GM21447 (cell line): ENCODE measurements at regions not wholly inside any gene's neighbourhood (a gene's known extent, or its start where the extent isn't known, plus 50 kb on each side); places are given as distances from the start of the nearest gene placed in this dataset.
"Not testable (repeated sequence)": the region's sequence is repeated elsewhere in the genome, so short reads cannot be mapped to it uniquely, and the experiment has no call there.

Source experiments
- ATAC-seq: cut with Tn5 transposase; IDR thresholded peaks from one replicate; pipeline ENCODE4 v1.9.1; 2021; ENCODE audit not compliant: unreplicated experiment

DNA sequence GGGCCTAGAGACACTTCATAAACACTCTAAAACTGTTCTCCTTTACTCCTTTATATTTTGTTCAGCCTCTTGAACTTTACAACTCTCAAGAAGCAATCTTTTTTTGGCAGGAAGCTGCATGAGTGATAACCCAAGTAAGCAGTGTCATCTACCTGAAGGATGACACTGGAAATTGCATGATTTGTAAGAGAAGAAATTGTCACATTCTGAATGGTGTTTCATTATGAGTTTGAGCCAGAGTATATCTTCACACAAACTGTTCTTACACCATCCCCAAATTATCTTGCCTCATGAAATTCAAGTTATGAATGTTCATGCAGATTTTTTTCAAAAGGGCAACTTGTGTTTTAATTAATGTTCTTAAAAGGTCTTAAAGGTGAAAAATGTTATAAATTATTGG is 799.3 kb downstream of the TBC1D32 start:
- ATAC-seq, result no peak

DNA sequence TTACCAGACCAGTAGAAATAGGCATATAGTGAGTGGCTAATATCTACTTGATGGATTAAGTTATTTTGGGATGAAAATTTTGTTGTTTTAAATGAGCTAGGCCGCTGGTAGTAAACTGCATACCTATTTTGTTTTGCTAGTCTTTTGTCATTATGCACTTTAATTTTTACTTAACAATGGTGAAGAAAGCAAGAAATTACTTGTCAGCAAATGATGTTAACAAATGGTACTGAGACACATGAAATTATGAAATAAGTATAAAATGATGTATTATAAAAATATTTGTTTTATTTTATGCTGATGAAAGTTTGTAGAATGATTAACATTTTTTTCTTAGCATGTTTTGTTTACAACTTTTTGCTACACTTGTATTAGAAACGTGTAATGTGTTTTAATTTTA is 807.7 kb downstream of the TBC1D32 start:
- no peak for ATAC-seq

DNA sequence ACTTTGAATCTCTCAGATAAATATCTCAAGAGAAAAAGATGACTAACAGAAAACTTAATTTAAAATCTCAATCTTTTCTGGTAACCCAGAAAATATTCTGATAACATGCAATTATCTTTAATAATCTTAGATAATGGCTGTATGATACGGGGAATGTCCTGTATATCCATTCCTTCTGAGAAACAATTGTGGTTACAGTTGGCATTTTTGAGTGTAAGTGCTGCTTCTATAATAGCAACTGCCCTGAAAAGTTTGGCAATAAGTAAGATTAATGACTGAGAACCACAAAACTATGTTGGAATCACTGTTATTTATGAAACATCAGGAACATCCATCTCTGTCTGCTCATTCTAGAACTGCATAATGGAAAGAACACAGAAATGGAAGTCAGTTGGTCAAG is 819.7 kb downstream of the TBC1D32 start:
- ATAC-seq, result no peak

DNA sequence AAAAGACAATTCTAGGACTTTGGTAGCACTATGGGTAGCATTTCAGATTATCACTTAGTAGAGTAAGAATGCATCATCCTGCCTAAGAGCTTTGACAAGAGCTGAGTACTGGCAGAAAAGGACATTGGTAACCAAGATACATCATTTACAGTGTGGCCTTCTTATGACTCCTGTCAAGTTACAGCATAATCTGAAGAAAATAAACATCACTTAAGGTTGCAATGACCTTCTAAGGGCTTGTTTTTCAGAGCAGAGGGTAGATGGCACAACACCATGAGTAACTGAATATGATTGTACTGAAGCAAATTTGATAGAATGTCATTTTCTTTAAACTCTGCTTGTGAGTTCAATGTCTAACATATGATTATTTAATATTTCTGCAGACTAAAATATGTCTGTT is 822.6 kb downstream of the TBC1D32 start:
- no peak for ATAC-seq

DNA sequence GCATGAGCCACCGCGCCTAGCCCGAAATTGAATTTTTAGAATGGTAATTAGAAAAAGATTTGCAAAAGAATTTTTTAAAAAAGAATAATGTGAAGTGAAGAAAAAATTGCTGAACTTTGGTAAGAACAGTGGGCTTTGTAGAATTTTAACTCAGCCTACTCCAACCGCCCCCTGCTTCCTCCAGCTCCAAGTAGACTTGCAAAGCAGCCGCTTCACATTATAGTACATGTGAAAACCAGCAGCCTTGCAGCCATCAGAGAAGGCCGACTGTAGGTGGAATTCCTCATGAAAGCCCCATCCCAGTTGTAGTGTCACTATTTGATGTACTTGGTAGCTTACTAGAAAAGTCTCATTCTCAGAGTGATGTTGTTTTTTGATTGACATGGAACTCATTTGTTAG is 835.6 kb downstream of the TBC1D32 start:
- ATAC-seq, result no peak

DNA sequence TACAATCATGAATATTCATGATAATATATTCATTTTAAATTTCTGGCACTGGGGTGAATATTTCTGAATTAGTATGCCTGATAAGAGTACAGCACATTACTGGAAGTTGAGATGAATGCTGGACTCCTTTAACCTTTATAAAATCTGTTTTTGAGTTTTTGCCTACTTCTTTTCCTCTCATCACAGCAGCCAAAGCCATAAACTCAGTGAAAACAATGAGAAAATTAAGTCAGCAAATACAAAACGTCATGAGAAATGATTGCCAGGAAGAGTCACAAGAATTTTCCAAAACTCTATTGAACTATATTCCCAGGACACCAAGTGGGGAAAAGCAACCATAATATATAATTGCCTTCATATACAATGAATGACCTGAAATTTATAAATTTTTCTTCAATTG is 837.6 kb downstream of the TBC1D32 start:
- no peak for ATAC-seq

DNA sequence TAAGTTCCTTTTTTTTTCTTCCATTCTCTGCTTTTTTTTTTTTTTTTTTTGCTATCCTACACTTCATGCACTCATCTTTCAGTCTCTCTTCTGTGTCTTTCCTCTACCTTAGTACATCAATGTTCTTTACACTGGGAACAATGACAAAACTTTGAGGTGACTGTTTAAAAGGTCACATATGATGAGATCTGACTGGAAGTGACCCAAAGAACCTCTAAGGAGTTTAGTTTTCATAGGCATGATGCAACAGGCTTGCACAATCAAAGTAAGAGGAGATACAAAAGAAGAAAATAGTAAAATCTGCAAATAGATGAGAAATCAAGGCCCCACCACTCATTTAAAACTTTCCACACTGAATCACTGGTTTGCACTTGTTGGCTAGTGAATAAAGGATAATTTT is 840.8 kb downstream of the TBC1D32 start:
- no peak for ATAC-seq

DNA sequence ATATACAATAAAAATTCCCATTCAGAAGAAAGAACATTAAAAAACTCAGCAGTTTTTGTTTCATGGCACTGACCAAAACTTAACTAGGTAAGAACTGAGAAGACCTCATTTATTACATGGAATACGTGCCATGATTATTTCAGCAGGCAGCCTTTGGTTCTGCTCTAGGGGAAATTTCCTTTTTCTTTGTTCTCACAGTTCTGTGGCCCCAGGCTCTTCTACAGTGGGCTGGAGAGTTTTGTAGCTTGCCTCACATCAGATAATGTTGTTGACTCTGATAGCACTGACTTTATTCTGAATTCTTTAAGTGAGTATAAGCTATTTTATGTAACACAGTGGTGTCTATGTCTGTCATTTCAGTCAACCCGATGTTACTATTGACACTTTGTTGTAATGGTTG is 844.3 kb downstream of the TBC1D32 start:
- ATAC-seq, result no peak

DNA sequence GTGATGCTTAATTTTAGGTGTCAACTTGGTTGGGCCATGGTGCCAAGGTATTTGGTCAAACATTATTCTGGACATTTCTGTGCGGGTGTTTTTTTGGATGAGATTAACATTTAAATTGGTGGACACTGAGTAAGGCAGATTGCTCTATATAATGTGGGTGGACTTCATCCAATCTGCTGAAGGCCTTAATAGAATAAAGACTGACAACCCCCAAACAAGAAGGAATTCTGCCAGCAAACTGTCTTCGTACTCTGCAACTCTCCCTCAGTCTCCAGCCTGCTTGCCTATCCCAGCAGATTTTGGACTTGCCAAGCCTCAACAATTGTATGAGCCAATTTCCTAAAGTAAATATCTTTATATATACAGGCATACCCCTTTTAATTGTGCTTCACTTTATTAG is 850.1 kb downstream of the TBC1D32 start:
- no peak for ATAC-seq

DNA sequence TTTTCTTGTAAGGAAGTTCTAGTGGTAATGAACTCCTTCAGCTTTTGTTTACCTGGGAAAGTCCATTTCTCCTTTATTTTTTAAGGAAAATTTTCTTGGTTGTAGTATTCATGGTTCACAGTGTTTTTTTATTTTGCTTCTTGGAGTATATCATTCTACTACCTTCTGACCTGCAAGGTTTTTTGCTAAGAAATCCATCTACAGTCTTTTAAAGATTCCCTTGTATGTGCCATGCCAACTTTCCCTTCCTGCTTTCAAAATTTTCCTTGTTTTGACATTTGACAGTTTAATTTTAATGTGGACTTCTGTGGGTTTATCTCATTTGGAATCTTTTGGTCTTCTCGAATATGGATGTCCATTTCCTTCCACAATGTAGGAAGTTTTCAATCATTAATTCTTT is 855.6 kb downstream of the TBC1D32 start:
- ATAC-seq, result no peak

DNA sequence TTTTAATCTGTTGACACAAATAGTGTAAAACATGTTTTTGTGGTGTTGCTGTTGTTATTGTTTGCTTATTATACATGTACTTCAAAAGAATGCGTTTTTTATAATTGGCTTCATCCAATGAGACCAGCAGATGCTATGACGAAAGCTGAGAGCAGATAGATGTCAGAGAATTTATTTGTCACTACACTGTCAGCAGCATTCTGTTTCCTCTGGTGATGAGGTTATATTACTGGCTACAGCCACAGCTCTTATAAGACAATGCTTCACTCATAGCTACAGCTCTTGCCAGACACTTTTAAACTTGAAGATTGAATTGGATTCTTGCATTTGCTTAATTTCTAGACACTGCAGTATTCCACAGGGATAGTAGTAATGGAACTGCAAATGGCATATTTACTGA is 860.5 kb downstream of the TBC1D32 start:
- ATAC-seq, result no peak

DNA sequence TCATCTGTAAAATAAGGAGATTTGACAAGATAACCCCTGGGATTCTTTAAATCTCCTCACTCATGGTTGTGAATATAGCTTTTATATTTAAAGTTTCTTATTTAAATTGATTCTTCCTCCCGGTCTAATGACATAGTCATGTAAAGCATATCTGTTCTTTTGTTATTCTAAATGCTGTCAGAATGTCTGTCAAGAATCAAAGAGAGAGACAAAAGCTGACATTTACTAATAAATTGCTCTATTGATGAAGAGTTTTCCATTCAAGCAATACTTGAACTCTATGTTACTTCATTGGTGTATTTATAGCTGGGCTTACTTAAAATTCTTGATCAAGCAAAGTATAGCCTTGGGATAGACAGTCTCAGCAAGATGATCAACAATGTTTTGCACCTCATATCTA is 865.8 kb downstream of the TBC1D32 start:
- no peak for ATAC-seq

DNA sequence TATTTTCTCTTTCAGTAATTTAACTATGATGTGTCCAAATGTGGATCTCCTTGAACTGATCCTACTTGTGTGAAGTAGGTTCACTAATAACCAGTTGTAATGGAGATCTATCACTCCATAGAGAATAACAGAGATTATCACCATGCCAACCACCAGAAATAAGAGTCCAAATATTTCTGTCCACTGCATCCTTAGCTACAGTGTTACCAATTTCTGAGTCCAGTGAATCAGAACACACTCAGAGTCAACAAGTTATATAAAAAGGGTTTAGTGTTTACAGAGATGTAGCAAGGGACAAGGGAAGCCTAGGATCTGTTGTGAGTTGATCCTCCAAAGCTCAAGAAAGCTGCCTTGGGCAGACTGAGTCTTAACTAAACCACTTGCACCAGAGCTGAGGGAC is 882.8 kb downstream of the TBC1D32 start:
- ATAC-seq, result no peak

DNA sequence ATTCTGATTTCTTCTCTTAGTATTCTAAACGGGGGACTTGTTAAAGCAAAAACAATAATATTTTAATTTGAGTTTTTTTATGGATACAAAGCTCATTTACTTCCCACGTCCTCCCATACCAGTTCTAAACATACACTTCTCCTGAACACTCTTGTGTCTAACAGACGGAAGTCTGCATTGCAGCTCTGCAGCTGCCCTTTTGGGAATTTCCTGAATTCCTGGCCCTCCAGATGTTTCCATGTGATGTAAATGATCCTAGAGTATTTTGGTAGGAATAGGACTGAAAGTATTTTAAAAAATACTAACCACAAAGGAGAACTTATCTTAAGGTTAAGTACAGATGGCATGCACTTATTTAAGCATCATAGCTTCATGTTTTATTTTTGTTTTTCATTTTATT is 886.7 kb downstream of the TBC1D32 start:
- no peak for ATAC-seq

DNA sequence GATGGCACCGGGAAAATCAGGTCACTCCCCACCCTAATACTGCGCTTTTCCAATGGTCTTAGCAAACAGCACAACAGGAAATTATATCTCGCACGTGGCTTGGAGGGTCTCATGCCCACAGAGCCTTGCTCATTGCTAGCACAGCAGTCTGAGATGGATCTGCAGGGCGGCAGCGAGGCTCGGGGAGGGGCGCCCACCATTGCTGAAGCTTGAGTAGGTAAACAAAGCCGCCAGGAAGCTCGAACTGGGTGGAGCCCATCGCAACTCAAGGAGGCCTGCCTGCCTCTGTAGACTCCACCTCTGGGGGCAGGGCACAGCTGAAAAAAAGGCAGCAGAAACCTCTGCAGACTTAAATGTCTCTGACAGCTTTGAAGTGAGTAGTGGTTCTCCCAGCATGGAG is 901.4 kb downstream of the TBC1D32 start:
- ATAC-seq, result not testable (repeated sequence)

DNA sequence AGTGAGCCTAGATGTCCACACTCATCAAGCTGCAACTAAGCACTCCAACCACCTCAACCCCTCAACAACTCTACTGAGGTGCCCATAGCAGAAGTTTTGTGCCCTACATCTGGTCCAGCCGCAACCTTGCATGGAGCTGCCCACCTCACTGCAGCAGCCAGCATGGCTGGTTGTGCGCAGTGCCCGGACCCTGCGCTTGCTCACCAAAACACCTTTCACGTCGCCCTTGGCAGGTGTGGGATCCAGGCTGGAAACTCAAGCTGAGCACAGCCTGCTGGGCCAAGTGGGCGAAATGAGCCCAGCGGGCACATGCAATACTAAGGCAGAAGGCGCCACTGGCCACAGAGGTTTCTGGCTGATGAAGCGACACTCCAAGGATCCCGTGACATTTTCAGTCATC is 902.4 kb downstream of the TBC1D32 start:
- ATAC-seq, result no peak

DNA sequence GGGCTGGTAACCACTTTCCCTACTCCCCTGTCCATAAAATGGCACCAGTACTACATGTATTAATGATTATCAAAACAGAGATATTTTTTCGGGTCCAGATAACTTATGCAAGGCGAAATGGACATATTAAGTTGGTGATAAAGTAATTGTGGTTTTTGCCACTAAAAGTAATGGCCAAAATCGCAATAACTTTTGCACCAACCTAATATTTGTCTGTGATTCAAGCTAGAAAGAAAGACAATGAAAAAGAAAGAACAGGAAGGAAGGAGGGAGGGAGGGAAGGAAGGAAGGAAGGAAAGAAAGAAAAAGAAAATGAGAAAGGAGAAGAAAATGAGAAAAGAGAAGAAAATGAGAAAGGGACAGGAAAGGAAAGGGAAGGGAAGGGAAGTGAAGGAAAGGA is 922.9 kb downstream of the TBC1D32 start:
- ATAC-seq, result no peak

DNA sequence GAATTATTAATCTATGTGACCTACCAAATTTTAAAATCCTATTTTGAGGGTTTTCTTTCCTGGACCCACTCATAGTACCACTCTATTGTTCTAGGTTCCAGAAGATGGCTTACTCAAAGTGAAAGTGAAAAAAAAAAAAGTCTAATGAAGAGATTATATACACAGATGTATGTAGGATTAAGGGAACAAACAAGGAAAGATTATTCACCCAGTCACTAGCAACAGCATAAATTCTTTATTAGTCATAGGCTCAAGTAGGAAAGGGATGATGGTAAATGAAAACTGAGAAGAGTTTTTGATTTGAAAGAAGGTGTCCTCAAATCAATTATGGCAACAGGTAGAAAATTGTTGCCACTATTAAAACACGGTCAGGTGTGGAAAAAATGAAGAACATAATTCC is 923.7 kb downstream of the TBC1D32 start:
- ATAC-seq, result no peak

DNA sequence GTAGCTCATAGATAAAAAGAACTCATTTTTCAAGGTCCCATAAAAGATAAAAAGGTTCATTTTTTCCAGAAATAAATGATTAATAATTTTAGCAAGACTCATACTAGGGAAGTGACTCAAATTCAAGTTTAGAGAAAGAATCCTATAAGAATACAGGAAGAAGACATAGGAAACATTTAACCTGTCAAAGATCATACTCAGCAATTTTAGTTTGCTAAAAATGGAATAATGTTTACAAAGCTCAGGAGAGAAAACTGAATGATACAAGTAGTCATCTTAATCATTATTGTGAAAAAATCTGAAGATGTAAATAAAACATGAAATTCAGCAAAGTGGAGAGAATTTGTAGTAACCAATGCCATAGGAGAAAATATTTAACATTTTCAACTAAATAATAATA is 926.6 kb downstream of the TBC1D32 start:
- ATAC-seq, result no peak

DNA sequence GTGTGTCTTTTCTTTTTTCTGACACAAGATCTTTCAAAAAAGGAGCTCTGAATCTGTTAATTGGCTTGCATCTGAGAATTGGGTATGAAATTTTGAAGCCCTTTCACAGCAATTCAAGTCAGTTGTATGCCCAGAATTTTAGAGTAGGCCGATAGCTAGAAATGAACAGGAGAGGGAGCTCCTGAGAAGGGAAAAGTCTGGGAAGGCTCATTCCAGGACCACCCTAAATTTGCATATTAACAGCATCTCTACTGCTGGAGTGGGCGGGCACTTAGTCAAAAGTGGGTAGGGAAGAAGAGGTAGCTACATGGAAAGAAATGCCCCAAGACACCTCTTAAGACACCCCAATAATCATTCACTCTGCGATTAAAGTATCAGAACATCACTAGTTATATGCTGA is 928.3 kb downstream of the TBC1D32 start:
- ATAC-seq, result no peak

DNA sequence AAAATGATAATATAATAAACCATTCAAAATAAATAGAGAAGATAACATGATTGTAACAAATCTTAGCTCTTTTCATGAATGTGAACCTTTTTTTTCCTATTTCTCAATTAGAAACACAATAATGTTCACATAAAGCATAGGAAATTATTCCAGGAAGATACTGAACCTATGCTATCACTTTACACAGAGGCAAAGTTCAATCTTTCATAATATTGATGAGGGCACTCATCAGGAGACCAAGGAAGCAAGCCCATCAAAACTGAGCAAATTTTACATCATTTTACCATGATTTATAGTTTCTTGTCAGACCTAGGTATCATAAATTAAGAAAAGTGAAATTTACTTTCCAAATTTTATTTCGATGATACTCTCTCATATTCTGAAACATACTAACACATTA is 938.5 kb downstream of the TBC1D32 start:
- ATAC-seq, result no peak

DNA sequence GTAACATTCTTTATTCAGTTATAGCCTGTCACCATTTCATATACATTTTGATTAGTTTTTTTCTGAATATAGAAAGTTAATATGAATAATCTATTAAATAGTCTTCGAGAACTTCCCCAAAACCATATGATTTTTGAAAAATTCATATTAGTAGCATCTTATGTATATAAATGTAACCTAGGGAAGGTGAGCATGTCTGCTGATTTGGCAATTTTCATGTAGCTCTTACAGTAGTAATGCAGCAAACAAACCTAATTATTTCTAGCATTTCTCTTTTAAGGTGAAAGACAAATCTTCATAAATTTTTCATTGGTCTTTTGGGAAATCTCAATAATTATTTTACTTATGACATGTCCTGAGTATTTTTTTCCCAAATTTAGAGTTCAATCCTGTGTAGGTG is 939.0 kb downstream of the TBC1D32 start:
- ATAC-seq, result no peak

DNA sequence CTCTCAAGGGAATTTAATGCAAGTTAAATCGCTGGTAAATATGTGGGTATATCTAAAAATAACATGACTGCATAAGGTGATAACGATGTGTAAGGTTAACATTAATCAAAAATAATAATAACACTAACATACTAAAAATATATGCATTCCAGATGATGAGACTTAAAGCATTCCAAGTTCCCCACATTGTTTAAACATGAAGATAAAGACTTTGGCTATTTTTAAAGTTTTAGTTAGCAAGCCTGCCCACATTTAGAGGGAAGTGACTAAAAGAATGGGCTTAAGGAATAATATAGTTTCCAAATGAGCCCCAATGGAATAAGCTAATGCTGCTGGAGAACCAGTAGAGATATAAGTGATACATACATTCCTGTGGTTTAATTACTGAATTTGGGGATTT is 941.3 kb downstream of the TBC1D32 start:
- ATAC-seq, result no peak

DNA sequence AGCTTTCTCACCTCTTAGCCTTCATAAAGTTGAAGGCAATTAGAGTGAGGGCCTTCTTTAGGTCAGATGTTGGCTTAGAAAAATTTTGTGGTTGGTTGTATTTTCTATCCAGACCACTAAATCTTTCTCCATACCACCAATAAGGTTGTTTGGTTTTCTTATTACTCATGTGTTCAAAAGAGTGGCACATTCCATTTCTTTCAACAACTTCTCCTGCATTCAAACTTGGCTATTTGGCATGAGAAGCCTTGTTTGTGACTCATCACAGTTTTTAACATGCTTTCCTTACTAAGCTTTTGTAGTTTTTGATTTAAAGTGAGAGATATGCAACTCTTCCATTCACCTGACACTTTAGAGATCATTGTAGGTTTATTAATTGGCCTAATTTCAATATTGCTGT is 949.6 kb downstream of the TBC1D32 start:
- ATAC-seq, result no peak
